HFF-Myc (cell line): ENCODE measurements at regions not wholly inside any gene's neighbourhood (a gene's known extent, or its start where the extent isn't known, plus 50 kb on each side); places are given as distances from the start of the nearest gene placed in this dataset.

Source experiments
- DNase-seq: peaks from one replicate; pipeline ENCODE4 v3.0.0-alpha.2; 2011; ENCODE audit warnings: low read depth; ENCODE audit errors: extremely low read depth
- H3K4me3 ChIP-seq: replicated peaks from 2 replicates; pipeline ENCODE4 v1.5.1; 2011; ENCODE audit warnings: low read depth, mild to moderate bottlenecking, control low read depth, low read length
- CTCF ChIP-seq: IDR thresholded peaks from 2 replicates; pipeline ENCODE4 v1.5.1; 2012; ENCODE audit warnings: mild to moderate bottlenecking, low read depth, low read length, control low read depth; ENCODE audit errors: missing control alignments

DNA sequence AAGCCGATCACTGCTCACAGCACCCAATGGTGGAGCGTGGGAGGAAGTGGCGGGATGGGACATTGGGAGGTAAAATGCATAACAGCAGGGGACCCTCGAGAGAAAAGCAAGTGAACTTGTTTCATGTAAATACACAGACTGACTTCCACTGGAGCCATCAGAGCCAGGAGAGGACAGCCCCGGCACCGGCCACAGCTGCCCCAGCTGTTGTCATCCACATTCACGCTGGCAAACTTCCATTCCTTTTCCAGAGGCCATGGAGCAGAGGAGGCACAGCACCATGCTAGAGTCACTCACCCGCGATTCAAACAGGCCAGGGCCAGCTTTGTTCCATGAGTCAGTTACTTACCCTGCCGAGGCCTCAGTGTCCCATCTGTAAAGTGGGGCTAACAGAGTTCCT is 610.9 kb upstream of the SALL3 start:
- H3K4me3 ChIP-seq, result no peak overlapping the region
- TF ChIP-seq CTCF, result no peak
- no peak for DNase-seq

- TF ChIP-seq CTCF, result no peak
- DNase-seq, result no peak
- H3K4me3 ChIP-seq, result no peak overlapping the region
These were observed 603.6 kb upstream of the SALL3 start for GRCh38 chr18:78376046-78376445.

DNA sequence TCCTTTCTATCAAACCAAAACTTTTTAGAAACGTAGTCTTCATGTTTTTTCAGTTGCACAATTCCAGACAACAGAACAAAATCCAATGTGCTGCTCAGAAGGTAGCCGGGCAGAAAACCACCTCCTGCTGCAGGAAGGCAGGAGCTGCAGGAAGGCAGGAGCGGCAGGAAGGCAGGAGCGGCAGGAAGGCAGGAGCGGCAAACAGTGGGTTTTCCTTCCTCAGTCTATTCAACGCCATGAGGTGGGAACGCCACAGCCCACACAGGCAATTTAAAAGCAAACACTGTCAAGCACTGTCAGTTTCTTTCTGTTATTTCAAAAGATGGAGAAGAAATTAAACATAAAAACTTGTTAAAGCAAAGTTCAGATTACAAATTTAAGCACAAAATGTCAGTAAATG is 601.2 kb upstream of the SALL3 start:
- DNase-seq, result no peak
- no peak for TF ChIP-seq CTCF
- no peak overlapping the region for H3K4me3 ChIP-seq

DNA sequence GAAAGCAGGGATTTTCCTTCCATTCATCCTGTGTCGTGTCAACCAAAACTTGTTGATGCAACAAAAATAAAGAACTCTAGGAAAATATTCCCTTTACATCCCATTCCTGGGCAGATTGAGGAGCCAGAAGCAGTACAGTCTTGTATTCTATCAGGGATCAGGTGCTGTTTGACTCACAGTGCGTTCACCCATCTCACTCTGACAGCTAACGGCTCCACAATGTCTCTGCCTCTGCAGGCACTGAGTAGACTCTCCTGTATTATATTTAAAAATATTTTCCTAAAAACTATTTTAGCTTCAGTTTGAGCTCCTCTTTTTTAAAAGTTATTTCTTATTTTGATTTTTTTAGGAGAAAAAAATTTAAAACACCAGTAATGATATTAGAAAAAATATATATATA is 600.6 kb upstream of the SALL3 start:
- H3K4me3 ChIP-seq, result no peak overlapping the region
- TF ChIP-seq CTCF, result no peak
- DNase-seq, result no peak

DNA sequence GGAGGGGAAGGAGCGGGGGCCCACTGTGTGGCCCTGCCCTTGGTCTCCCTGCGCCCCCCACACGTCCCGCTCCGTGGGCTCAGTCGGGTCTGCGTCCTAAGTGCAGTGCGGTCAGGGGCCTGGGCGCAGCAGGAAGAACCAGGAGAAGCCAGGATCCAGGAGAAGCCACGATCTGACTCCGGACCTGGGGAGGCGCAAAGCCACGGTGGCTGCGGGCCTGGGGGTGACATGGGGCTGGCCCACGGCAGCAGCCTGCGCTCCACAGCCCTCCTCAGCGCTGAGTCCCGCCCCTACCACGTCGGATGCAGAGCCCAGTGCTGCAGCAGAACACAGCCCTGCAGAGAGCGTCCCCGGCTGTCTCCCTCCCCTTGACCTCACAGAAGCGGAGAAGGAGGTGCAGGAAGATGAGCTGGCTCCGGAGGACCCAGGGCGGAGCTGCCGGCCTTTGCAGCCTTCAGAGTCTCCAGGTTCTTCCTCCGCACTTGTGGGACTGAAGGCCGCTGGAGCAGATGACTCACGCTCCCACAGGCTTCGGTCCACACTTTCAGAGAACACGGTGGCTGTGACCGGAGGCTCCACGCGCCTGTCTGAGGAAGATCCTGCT is 589.2 kb upstream of the SALL3 start:
- TF ChIP-seq CTCF, result no peak
- no peak for DNase-seq

GRCh38 chr18:78390952-78391348 is 588.7 kb upstream of the SALL3 start:
- DNase-seq, result no peak
- no peak for TF ChIP-seq CTCF
- no peak overlapping the region for H3K4me3 ChIP-seq

More for the DNA sequence above, 589.2 kb upstream of the SALL3 start:
- H3K4me3 ChIP-seq, result no peak overlapping the region
